CD14-positive monocyte (primary cell): ENCODE measurements at regions not wholly inside any gene's neighbourhood (a gene's known extent, or its start where the extent isn't known, plus 50 kb on each side); places are given as distances from the start of the nearest gene placed in this dataset.

ENCODE experiments used
- DNase-seq, 3 donors: peaks; one replicate each; pipeline ENCODE4 v3.0.0-alpha.2; 2011 to 2022
- H2AFZ ChIP-seq: 2 replicates; pipeline ENCODE4 v1.6.0; 2012; ENCODE audit warnings: mild to moderate bottlenecking, low read depth, low read length, inconsistent platforms; ENCODE audit not compliant: insufficient read depth, poor library complexity, severe bottlenecking
- H3K27ac ChIP-seq, 2 donors: 1 replicate in 1 of 2; 2 replicates in 1 of 2; pipeline ENCODE4 v1.5.1; 2012 to 2013; ENCODE audit warnings: low read length in 2 of 2, control low read depth in 1 of 2, inconsistent platforms in 1 of 2, low read depth in 1 of 2, mild to moderate bottlenecking in 1 of 2
- H3K27me3 ChIP-seq, 2 donors: one replicate each; pipeline versions ENCODE4 v1.6.0 to v1.6.1; 2011 to 2013; ENCODE audit warnings: low read length in 2 of 2; ENCODE audit not compliant: control insufficient read depth in 2 of 2, insufficient read depth in 2 of 2
- H3K36me3 ChIP-seq, 2 donors: replicated peaks in 1 of 2; 1 replicate in 1 of 2; 2 replicates in 1 of 2; pipeline versions ENCODE4 v1.5.1 to v1.6.1; 2012 to 2013; ENCODE audit warnings: low read length in 2 of 2, control low read depth in 1 of 2, inconsistent platforms in 1 of 2, mild to moderate bottlenecking in 1 of 2; ENCODE audit not compliant: insufficient read depth in 2 of 2, control insufficient read depth in 1 of 2
- H3K4me1 ChIP-seq, 2 donors: 1 replicate in 1 of 2; 2 replicates in 1 of 2; pipeline versions ENCODE4 v1.5.1 to v1.6.1; 2012 to 2013; ENCODE audit warnings: low read length in 2 of 2, control low read depth in 1 of 2, inconsistent platforms in 1 of 2, mild to moderate bottlenecking in 1 of 2, moderate library complexity in 1 of 2; ENCODE audit not compliant: insufficient read depth in 2 of 2, control insufficient read depth in 1 of 2
- H3K4me2 ChIP-seq: replicated peaks from 2 replicates; pipeline ENCODE3; 2012; ENCODE audit warnings: low read length, moderate library complexity, mild to moderate bottlenecking; ENCODE audit not compliant: poor library complexity, severe bottlenecking; ENCODE audit errors: extremely low read depth
- H3K4me3 ChIP-seq, 3 experiments: fragments of 200-600 bp in 1 of 3; sonication (generic) in 1 of 3; replicated peaks in 1 of 3; 1 replicate in 2 of 3; 2 replicates in 1 of 3; pipeline ENCODE4 v1.5.1; 2011 to 2013; ENCODE audit warnings: low read length in 3 of 3, mild to moderate bottlenecking in 3 of 3, control low read depth in 2 of 3, low read depth in 2 of 3, inconsistent platforms in 1 of 3, moderate library complexity in 1 of 3
- H3K79me2 ChIP-seq: 2 replicates; pipeline ENCODE4 v1.6.0; 2012; ENCODE audit warnings: mild to moderate bottlenecking, control low read depth, inconsistent platforms, low read length, moderate library complexity; ENCODE audit not compliant: insufficient read depth
- H3K9ac ChIP-seq: 2 replicates; pipeline ENCODE4 v1.6.0; 2017; ENCODE audit warnings: low read length, mild to moderate bottlenecking; ENCODE audit not compliant: insufficient read depth, poor library complexity, severe bottlenecking
- H3K9me3 ChIP-seq, 2 donors: replicated peaks in 1 of 2; 1 replicate in 1 of 2; 2 replicates in 1 of 2; pipeline versions ENCODE4 v1.5.1 to v1.6.1; 2012 to 2013; ENCODE audit warnings: low read length in 2 of 2, control low read depth in 1 of 2; ENCODE audit not compliant: control insufficient read depth in 1 of 2, insufficient read depth in 1 of 2
- H4K20me1 ChIP-seq: 2 replicates; pipeline ENCODE4 v1.6.0; 2012; ENCODE audit warnings: mild to moderate bottlenecking, low read length, control low read depth, moderate library complexity; ENCODE audit not compliant: insufficient read depth
- H3K27ac Mint-ChIP-seq, 7 donors: one replicate each; pipeline ENCODE4 v1.8.0; 2020; ENCODE audit warnings: mild to moderate bottlenecking in 7 of 7, mixed read lengths in 7 of 7, moderate library complexity in 6 of 7, inconsistent platforms in 2 of 7
- H3K27me3 Mint-ChIP-seq, 3 donors: one replicate each; pipeline ENCODE4 v1.8.0; 2021 to 2022; ENCODE audit warnings: low read depth in 3 of 3, mild to moderate bottlenecking in 3 of 3, mixed read lengths in 3 of 3, moderate library complexity in 3 of 3, inconsistent platforms in 1 of 3
- H3K36me3 Mint-ChIP-seq, 2 donors: one replicate each; pipeline ENCODE4 v1.8.0; 2020; ENCODE audit warnings: mixed read lengths in 2 of 2, inconsistent platforms in 1 of 2, mild to moderate bottlenecking in 1 of 2
- H3K4me1 Mint-ChIP-seq: one replicate; pipeline ENCODE4 v1.8.0; 2020; ENCODE audit warnings: mild to moderate bottlenecking, mixed read lengths
- H3K4me3 Mint-ChIP-seq, 2 donors: one replicate each; pipeline ENCODE4 v1.8.0; 2020; ENCODE audit warnings: mild to moderate bottlenecking in 2 of 2, mixed read lengths in 2 of 2, moderate library complexity in 1 of 2
- H3K9me3 Mint-ChIP-seq, 7 donors: one replicate each; pipeline ENCODE4 v1.8.0; 2020 to 2022; ENCODE audit warnings: mixed read lengths in 7 of 7, mild to moderate bottlenecking in 6 of 7, moderate library complexity in 6 of 7, inconsistent platforms in 2 of 7
- CTCF ChIP-seq: fragments of 200-600 bp; IDR thresholded peaks from one replicate; pipeline ENCODE4 v1.8.0; 2022; ENCODE audit warnings: antibody characterized with exemption, mild to moderate bottlenecking
- WGBS: methylation state at CpG from one replicate; pipeline ENCODE4 v1.1.5; 2013; ENCODE audit warnings: missing lambda C conversion rate; ENCODE audit not compliant: insufficient coverage; 5-methylcytosine and 5-hydroxymethylcytosine counted together
- intact Hi-C, 2 donors: fragments of 100-400 bp; cut with micrococcal nuclease; formaldehyde crosslinking; loops; one replicate each; pipeline versions ENCODE4 v1.15.0 to v1.15.1; 2023

- no peak overlapping the region for H2AFZ ChIP-seq
- H3K9ac ChIP-seq: no peak overlapping the region
- no peaks in the 10 kb centered on the region for H4K20me1 ChIP-seq
- Mint-ChIP-seq H3K36me3 (no peaks in the 10 kb centered on the region), H3K9me3 (peaks cover 0 to 1% (median 0%) of the 10 kb centered on the region in 7 donors), H3K27ac (no peak overlapping the region), H3K4me1 (no peaks in the 10 kb centered on the region), H3K27me3 (peaks cover 0 to 4% (median 0%) of the 10 kb centered on the region in 3 donors), H3K4me3 (no peak overlapping the region)
- intact Hi-C loops: no loop called here
- DNase-seq: no peak
- H3K79me2 ChIP-seq: no peaks in the 10 kb centered on the region
- no peaks in the 10 kb centered on the region for H3K4me1 ChIP-seq
- H3K9me3 ChIP-seq: no peaks in the 10 kb centered on the region
- H3K4me2 ChIP-seq: no peak overlapping the region
- no peaks in the 10 kb centered on the region for H3K27me3 ChIP-seq
- no peak overlapping the region for H3K27ac ChIP-seq
- no peak for TF ChIP-seq CTCF
- H3K36me3 ChIP-seq: no peaks in the 10 kb centered on the region
- WGBS: 97% methylated on average over 4 of the region's 5 CpGs
- no peak overlapping the region for H3K4me3 ChIP-seq
These were observed 205.8 kb downstream of the ZNF326 start for GRCh38 chr1:90200646-90201205.

GRCh38 chr1:90198616-90199332 lies 203.9 kb downstream of the ZNF326 start:
- Mint-ChIP-seq H3K36me3 (no peaks in the 10 kb centered on the region), H3K4me1 (no peaks in the 10 kb centered on the region), H3K4me3 (no peak overlapping the region), H3K27ac (no peak overlapping the region), H3K9me3 (peaks cover 0 to 1% (median 0%) of the 10 kb centered on the region in 7 donors), H3K27me3 (peaks cover 0 to 6% (median 3%) of the 10 kb centered on the region in 3 donors)
- 83% methylated on average over 3 of the region's 13 CpGs for WGBS
- no peak for DNase-seq
- Histone ChIP-seq H3K27ac (no peak overlapping the region), H2AFZ (no peak overlapping the region), H3K36me3 (no peaks in the 10 kb centered on the region), H3K27me3 (no peaks in the 10 kb centered on the region), H3K4me3 (no peak overlapping the region), H3K79me2 (no peaks in the 10 kb centered on the region), H3K9me3 (no peaks in the 10 kb centered on the region), H3K9ac (no peak overlapping the region), H3K4me2 (no peak overlapping the region), H3K4me1 (no peaks in the 10 kb centered on the region), H4K20me1 (no peaks in the 10 kb centered on the region)
- intact Hi-C loops: no loop called here
- TF ChIP-seq CTCF: no peak
